SK-N-SH (cell line): ENCODE measurements at regions not wholly inside any gene's neighbourhood (a gene's known extent, or its start where the extent isn't known, plus 50 kb on each side); places are given as distances from the start of the nearest gene placed in this dataset.

Experiments used
- CTCF ChIA-PET: fragments of 300-600, 350-600 bp; formaldehyde crosslinking; extraction: SDS; loops from one replicate; lab custom pipeline; 2021; lab: Yijun Ruan, JAX
- POLR2A ChIA-PET: fragments of 350-600 bp; sonication (Branson Sonifier 250); formaldehyde crosslinking; extraction: SDS; loops from one replicate; lab custom pipeline; 2020; ENCODE audit warnings: antibody characterized with exemption, inconsistent platforms; lab: Yijun Ruan, JAX
- DNase-seq: peaks from one replicate; pipeline ENCODE4 v3.0.0; 2012
- H2AFZ ChIP-seq: fragments of 200-600 bp; sonication (generic); 2 replicates; pipeline ENCODE4 v1.8.1; 2016; ENCODE audit warnings: antibody characterized with exemption, mild to moderate bottlenecking, low read depth
- H3F3A ChIP-seq: fragments of 200-600 bp; sonication (generic); replicated peaks from 2 replicates; pipeline ENCODE3; 2016; ENCODE audit warnings: antibody characterized with exemption, mild to moderate bottlenecking; ENCODE audit not compliant: insufficient read depth
- H3K27ac ChIP-seq, 2 experiments: fragments of 200-500 bp in 1 of 2; fragments of 200-600 bp in 1 of 2; sonication (Bioruptor generic) in 1 of 2; sonication (generic), shearing (Covaris generic) in 1 of 2; 2 replicates each; pipeline versions ENCODE4 v1.5.1 to v1.6.1; 2014 to 2016; ENCODE audit warnings: low read depth in 2 of 2, inconsistent platforms in 1 of 2, low read length in 1 of 2, mild to moderate bottlenecking in 1 of 2, mixed read lengths in 1 of 2
- H3K27me3 ChIP-seq: fragments of 200-600 bp; sonication (generic), shearing (Covaris generic); 2 replicates; pipeline ENCODE4 v1.6.1; 2016; ENCODE audit warnings: mixed run types; ENCODE audit not compliant: insufficient read depth
- H3K36me3 ChIP-seq, 2 experiments: fragments of 200-500 bp in 1 of 2; fragments of 200-600 bp in 1 of 2; sonication (Bioruptor generic) in 1 of 2; sonication (generic) in 1 of 2; replicated peaks in 1 of 2; 2 replicates each; pipeline versions ENCODE3 to v1.5.1; 2014 to 2016; ENCODE audit warnings: low read length in 1 of 2, mild to moderate bottlenecking in 1 of 2; ENCODE audit not compliant: insufficient read depth in 2 of 2, control insufficient read depth in 1 of 2
- H3K4me1 ChIP-seq, 2 experiments: fragments of 200-500 bp in 1 of 2; fragments of 200-600 bp in 1 of 2; sonication (Bioruptor generic) in 1 of 2; sonication (generic), shearing (Covaris generic) in 1 of 2; 2 replicates each; pipeline versions ENCODE4 v1.5.1 to v1.6.1; 2014 to 2016; ENCODE audit warnings: low read depth in 1 of 2, low read length in 1 of 2, mixed run types in 1 of 2; ENCODE audit not compliant: insufficient read depth in 2 of 2, control insufficient read depth in 1 of 2
- H3K4me2 ChIP-seq: fragments of 200-600 bp; sonication (generic), shearing (Covaris generic); 2 replicates; pipeline ENCODE4 v1.6.1; 2017; ENCODE audit warnings: mixed run types
- H3K4me3 ChIP-seq, 2 experiments: fragments of 200-500 bp in 1 of 2; fragments of 200-600 bp in 1 of 2; sonication (Bioruptor generic) in 1 of 2; sonication (generic), shearing (Covaris generic) in 1 of 2; 2 replicates each; pipeline versions ENCODE4 v1.5.1 to v1.8.1; 2014 to 2016; ENCODE audit warnings: low read depth in 2 of 2, inconsistent platforms in 1 of 2, low read length in 1 of 2, mild to moderate bottlenecking in 1 of 2, mixed read lengths in 1 of 2, moderate library complexity in 1 of 2
- H3K79me2 ChIP-seq: fragments of 200-600 bp; sonication (generic); 2 replicates; pipeline ENCODE4 v1.8.1; 2017; ENCODE audit warnings: mild to moderate bottlenecking; ENCODE audit not compliant: insufficient read depth
- H3K9ac ChIP-seq: fragments of 200-600 bp; sonication (generic); 2 replicates; pipeline ENCODE4 v1.6.1; 2017; ENCODE audit warnings: mixed run types
- H3K9me2 ChIP-seq: fragments of 200-600 bp; sonication (generic); 2 replicates; pipeline ENCODE4 v1.6.1; 2017; ENCODE audit warnings: mixed run types
- H3K9me3 ChIP-seq: fragments of 200-600 bp; sonication (generic); 2 replicates; pipeline ENCODE4 v1.6.1; 2017; ENCODE audit warnings: mixed run types, mild to moderate bottlenecking, moderate library complexity
- H4K20me1 ChIP-seq: fragments of 200-600 bp; sonication (generic); 2 replicates; pipeline ENCODE4 v1.6.1; 2017; ENCODE audit warnings: mild to moderate bottlenecking, mixed run types; ENCODE audit not compliant: insufficient read depth
- ELF1 ChIP-seq: IDR thresholded peaks from 2 replicates; pipeline ENCODE4 v1.4.0; 2012
- GABPA ChIP-seq: IDR thresholded peaks from 2 replicates; pipeline ENCODE4 v1.4.0; 2012; ENCODE audit warnings: low read depth, mild to moderate bottlenecking
- GATA2 ChIP-seq: sonication (generic); formaldehyde crosslinking; IDR thresholded peaks from 2 replicates; pipeline ENCODE4 v1.5.0; 2020; ENCODE audit warnings: mild to moderate bottlenecking, missing genetic modification reagents
- MEF2A ChIP-seq: IDR thresholded peaks from 2 replicates; pipeline ENCODE4 v1.4.0; 2012; ENCODE audit warnings: low read depth, borderline replicate concordance
- MXI1 ChIP-seq: IDR thresholded peaks from 2 replicates; pipeline ENCODE4 v1.6.1; 2012; ENCODE audit warnings: mild to moderate bottlenecking, low read depth, low read length, improper control_type of control experiment
- RAD21 ChIP-seq: IDR thresholded peaks from 2 replicates; pipeline ENCODE4 v1.6.1; 2012; ENCODE audit warnings: mild to moderate bottlenecking, low read length
- RFX5 ChIP-seq: IDR thresholded peaks from 2 replicates; pipeline ENCODE4 v1.6.1; 2012; ENCODE audit warnings: mild to moderate bottlenecking, improper control_type of control experiment, low read length
- SMC3 ChIP-seq: IDR thresholded peaks from 2 replicates; pipeline ENCODE4 v1.6.1; 2012; ENCODE audit warnings: low read depth, low read length, improper control_type of control experiment
- TEAD4 ChIP-seq: IDR thresholded peaks from 2 replicates; pipeline ENCODE4 v1.4.0; 2012; ENCODE audit warnings: mild to moderate bottlenecking, borderline replicate concordance; ENCODE audit not compliant: insufficient read depth
- WGBS: methylation state at CpG from one replicate; pipeline ENCODE4 v1.1.6; 2017; ENCODE audit warnings: low lambda C conversion rate; 5-methylcytosine and 5-hydroxymethylcytosine counted together
- TF ChIP-seq, protein P1 (sequence below): IDR thresholded peaks from 2 replicates; pipeline ENCODE4; 2012
- TF ChIP-seq, protein P2 (sequence below): fragments of 150-350 bp; IDR thresholded peaks from 2 replicates; pipeline ENCODE4 v1.6.1; 2017; ENCODE audit warnings: antibody characterized with exemption, low read length, low read depth, borderline replicate concordance
- TF ChIP-seq, protein P3 (sequence below): fragments of 200-600 bp; sonication (generic); IDR thresholded peaks from 2 replicates; pipeline ENCODE4 v1.6.1; 2017; ENCODE audit warnings: antibody characterized with exemption, mild to moderate bottlenecking, moderate library complexity
- TF ChIP-seq, protein P4 (sequence below): IDR thresholded peaks from 2 replicates; pipeline ENCODE4 v1.4.0; 2012; ENCODE audit warnings: low read depth, borderline replicate concordance

DNA sequence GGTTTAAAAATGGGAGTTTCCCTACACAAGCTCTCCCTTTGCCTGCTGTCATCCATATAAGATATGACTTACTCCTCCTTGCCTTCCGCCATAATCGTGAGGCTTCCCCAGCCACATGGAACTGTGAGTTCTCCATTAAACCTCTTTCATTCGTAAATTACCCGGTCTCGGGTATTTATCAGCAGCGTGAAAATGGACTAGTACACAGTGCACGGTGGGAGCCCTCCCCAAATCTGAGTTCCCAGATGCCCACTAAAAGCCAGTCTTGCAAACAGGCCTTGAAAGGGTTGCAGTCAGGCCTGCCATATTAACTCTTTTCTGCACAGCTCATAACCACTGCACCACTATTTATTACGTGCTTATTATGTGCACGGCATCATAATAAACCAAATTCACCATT lies 400.9 kb downstream of the PRDM2 start:
- WGBS: 25% methylated on average over 9 of the region's 9 CpGs
- CTCF ChIA-PET: interaction anchor here (3.0 kb wide), 1 partner anchor 946 kb away, joined by 12 read pairs; no protein-coding TSS in a partner anchor
- DNase-seq: no peak

DNA sequence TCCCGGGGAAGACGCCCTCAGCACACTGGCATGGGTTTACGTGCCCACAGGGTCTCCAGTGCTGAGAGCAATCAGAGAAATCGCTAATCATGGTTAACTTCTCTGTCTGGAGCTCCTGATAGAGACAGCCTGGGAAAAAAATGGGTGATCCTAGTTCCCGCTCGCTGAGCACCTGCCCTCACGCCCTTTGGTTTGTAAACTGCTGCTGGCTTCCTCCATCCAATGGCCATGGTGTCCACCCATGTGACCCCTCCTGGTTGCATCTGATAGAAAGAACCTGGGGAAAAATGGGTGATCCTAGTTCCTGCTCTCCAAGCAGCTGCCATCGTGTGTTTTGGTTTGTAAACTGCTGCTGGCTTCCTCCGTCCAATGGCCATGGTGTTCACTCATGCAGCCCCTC lies 402.2 kb downstream of the PRDM2 start:
- ChIA-PET CTCF (interaction anchor here (0.8 to 3.0 kb wide), 4 partner anchors 11 to 945 kb away, joined by 3 to 12 read pairs (median 3); no protein-coding TSS in a partner anchor), POLR2A (no interaction called here)
- no peaks in the 10 kb centered on the region for H3K9me2 ChIP-seq
- no peaks in the 10 kb centered on the region for H3K27me3 ChIP-seq
- TF ChIP-seq GABPA: no peak
- TF ChIP-seq, protein P1, sequence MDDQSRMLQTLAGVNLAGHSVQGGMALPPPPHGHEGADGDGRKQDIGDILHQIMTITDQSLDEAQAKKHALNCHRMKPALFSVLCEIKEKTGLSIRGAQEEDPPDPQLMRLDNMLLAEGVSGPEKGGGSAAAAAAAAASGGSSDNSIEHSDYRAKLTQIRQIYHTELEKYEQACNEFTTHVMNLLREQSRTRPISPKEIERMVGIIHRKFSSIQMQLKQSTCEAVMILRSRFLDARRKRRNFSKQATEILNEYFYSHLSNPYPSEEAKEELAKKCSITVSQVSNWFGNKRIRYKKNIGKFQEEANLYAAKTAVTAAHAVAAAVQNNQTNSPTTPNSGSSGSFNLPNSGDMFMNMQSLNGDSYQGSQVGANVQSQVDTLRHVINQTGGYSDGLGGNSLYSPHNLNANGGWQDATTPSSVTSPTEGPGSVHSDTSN: no peak
- TF ChIP-seq, protein P2, sequence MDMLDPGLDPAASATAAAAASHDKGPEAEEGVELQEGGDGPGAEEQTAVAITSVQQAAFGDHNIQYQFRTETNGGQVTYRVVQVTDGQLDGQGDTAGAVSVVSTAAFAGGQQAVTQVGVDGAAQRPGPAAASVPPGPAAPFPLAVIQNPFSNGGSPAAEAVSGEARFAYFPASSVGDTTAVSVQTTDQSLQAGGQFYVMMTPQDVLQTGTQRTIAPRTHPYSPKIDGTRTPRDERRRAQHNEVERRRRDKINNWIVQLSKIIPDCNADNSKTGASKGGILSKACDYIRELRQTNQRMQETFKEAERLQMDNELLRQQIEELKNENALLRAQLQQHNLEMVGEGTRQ: no peak
- H3K4me3 ChIP-seq: no peak overlapping the region
- no peaks in the 10 kb centered on the region for H4K20me1 ChIP-seq
- no peak overlapping the region for H3K27ac ChIP-seq
- H2AFZ ChIP-seq: no peak overlapping the region
- no peaks in the 10 kb centered on the region for H3K36me3 ChIP-seq
- H3F3A ChIP-seq: no peaks in the 10 kb centered on the region
- WGBS: 16% methylated on average over 8 of the region's 9 CpGs
- no peak for DNase-seq
- no peaks in the 10 kb centered on the region for H3K4me1 ChIP-seq
- H3K79me2 ChIP-seq: no peaks in the 10 kb centered on the region
- H3K9ac ChIP-seq: no peak overlapping the region
- H3K4me2 ChIP-seq: no peak overlapping the region
- H3K9me3 ChIP-seq: no peaks in the 10 kb centered on the region

More for the DNA sequence above, 400.9 kb downstream of the PRDM2 start:
- H4K20me1 ChIP-seq: no peaks in the 10 kb centered on the region
- H3K79me2 ChIP-seq: no peaks in the 10 kb centered on the region
- H3K36me3 ChIP-seq: no peaks in the 10 kb centered on the region
- H3K4me2 ChIP-seq: no peak overlapping the region
- H3K27ac ChIP-seq: no peak overlapping the region
- no peak for TF ChIP-seq TEAD4
- TF ChIP-seq, protein P3, sequence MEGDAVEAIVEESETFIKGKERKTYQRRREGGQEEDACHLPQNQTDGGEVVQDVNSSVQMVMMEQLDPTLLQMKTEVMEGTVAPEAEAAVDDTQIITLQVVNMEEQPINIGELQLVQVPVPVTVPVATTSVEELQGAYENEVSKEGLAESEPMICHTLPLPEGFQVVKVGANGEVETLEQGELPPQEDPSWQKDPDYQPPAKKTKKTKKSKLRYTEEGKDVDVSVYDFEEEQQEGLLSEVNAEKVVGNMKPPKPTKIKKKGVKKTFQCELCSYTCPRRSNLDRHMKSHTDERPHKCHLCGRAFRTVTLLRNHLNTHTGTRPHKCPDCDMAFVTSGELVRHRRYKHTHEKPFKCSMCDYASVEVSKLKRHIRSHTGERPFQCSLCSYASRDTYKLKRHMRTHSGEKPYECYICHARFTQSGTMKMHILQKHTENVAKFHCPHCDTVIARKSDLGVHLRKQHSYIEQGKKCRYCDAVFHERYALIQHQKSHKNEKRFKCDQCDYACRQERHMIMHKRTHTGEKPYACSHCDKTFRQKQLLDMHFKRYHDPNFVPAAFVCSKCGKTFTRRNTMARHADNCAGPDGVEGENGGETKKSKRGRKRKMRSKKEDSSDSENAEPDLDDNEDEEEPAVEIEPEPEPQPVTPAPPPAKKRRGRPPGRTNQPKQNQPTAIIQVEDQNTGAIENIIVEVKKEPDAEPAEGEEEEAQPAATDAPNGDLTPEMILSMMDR: no peak
- TF ChIP-seq SMC3: no peak
- no peak for TF ChIP-seq MEF2A
- no peak for TF ChIP-seq RAD21
- no peak for TF ChIP-seq MXI1
- TF ChIP-seq, protein P4, sequence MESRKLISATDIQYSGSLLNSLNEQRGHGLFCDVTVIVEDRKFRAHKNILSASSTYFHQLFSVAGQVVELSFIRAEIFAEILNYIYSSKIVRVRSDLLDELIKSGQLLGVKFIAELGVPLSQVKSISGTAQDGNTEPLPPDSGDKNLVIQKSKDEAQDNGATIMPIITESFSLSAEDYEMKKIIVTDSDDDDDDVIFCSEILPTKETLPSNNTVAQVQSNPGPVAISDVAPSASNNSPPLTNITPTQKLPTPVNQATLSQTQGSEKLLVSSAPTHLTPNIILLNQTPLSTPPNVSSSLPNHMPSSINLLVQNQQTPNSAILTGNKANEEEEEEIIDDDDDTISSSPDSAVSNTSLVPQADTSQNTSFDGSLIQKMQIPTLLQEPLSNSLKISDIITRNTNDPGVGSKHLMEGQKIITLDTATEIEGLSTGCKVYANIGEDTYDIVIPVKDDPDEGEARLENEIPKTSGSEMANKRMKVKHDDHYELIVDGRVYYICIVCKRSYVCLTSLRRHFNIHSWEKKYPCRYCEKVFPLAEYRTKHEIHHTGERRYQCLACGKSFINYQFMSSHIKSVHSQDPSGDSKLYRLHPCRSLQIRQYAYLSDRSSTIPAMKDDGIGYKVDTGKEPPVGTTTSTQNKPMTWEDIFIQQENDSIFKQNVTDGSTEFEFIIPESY: no peak
- TF ChIP-seq GATA2 (CRISPR knock-in tag): no peak
- no peak for TF ChIP-seq RFX5
- no peak for TF ChIP-seq ELF1
- TF ChIP-seq, protein P1: no peak
- no peaks in the 10 kb centered on the region for H3K27me3 ChIP-seq
- no peak overlapping the region for H2AFZ ChIP-seq
- no peaks in the 10 kb centered on the region for H3K4me1 ChIP-seq
- POLR2A ChIA-PET: no interaction called here
- no peaks in the 10 kb centered on the region for H3F3A ChIP-seq
- H3K4me3 ChIP-seq: no peak overlapping the region
- H3K9me3 ChIP-seq: no peaks in the 10 kb centered on the region
- no peaks in the 10 kb centered on the region for H3K9me2 ChIP-seq
- no peak overlapping the region for H3K9ac ChIP-seq
